ENCODE measurements at regions not wholly inside any gene's neighbourhood (a gene's known extent, or its start where the extent isn't known, plus 50 kb on each side); places are given as distances from the start of the nearest gene placed in this dataset.
"Not testable (repeated sequence)": the region's sequence is repeated elsewhere in the genome, so short reads cannot be mapped to it uniquely, and the experiment has no call there.

- no peak for ATAC-seq (ENCODE audit: low read depth)
- peaks cover 5% of the 10 kb centered on the region for H3K27me3 Mint-ChIP-seq
- H3K4me3 Mint-ChIP-seq = no peak overlapping the region
- no peaks in the 10 kb centered on the region for H3K36me3 Mint-ChIP-seq
- no peaks in the 10 kb centered on the region for H3K9me3 Mint-ChIP-seq
- H3K27ac Mint-ChIP-seq = no peak overlapping the region
- H3K4me1 Mint-ChIP-seq = no peaks in the 10 kb centered on the region
- no peak for DNase-seq (ENCODE audit: low spot score in 2 of 2)
Measured at GRCh38 chr2:88396209-88396608, 56.3 kb downstream of the FOXI3 start.

GRCh38 chr2:88377641-88377991, 74.9 kb downstream of the FOXI3 start:
- ATAC-seq (ENCODE audit: low read depth) (no peak), DNase-seq (ENCODE audit: low spot score in 2 of 2) (no peak)
- Mint-ChIP-seq H3K27me3 (peaks cover 9% of the 10 kb centered on the region), H3K36me3 (peaks cover 4% of the 10 kb centered on the region), H3K27ac (no peak overlapping the region), H3K4me3 (no peak overlapping the region), H3K9me3 (peaks cover 4% of the 10 kb centered on the region), H3K4me1 (no peaks in the 10 kb centered on the region)

GRCh38 chr2:88372042-88372441, 80.5 kb downstream of the FOXI3 start:
- DNase-seq (ENCODE audit: low spot score in 2 of 2) (no peak), ATAC-seq (ENCODE audit: low read depth) (no peak)
- no peaks in the 10 kb centered on the region for H3K4me1 Mint-ChIP-seq
- H3K9me3 Mint-ChIP-seq = peaks cover 4% of the 10 kb centered on the region
- peaks cover 4% of the 10 kb centered on the region for H3K36me3 Mint-ChIP-seq
- H3K4me3 Mint-ChIP-seq = no peak overlapping the region
- peaks cover 8% of the 10 kb centered on the region for H3K27me3 Mint-ChIP-seq
- no peak overlapping the region for H3K27ac Mint-ChIP-seq

- not testable (repeated sequence) for H3K4me1 Mint-ChIP-seq, H3K4me3 Mint-ChIP-seq
Measured at GRCh38 chr2:88365408-88365807, 87.1 kb downstream of the FOXI3 start.

GRCh38 chr2:88355486-88355885, 97.0 kb downstream of the FOXI3 start:
- peaks cover 14% of the 10 kb centered on the region for H3K27me3 Mint-ChIP-seq
- ATAC-seq (ENCODE audit: low read depth) (no peak), DNase-seq (ENCODE audit: low spot score in 2 of 2) (no peak)
- peaks cover 5% of the 10 kb centered on the region for H3K4me1 Mint-ChIP-seq
- H3K27ac Mint-ChIP-seq = no peak overlapping the region
- no peaks in the 10 kb centered on the region for H3K9me3 Mint-ChIP-seq
- H3K4me3 Mint-ChIP-seq = no peak overlapping the region
- H3K36me3 Mint-ChIP-seq = no peaks in the 10 kb centered on the region

More at GRCh38 chr2:88365408-88365807, 87.1 kb downstream of the FOXI3 start:
- H3K36me3 Mint-ChIP-seq; ATAC-seq (ENCODE audit: low read depth); DNase-seq (ENCODE audit: low spot score in 2 of 2); H3K27ac Mint-ChIP-seq; H3K27me3 Mint-ChIP-seq; H3K9me3 Mint-ChIP-seq: not testable (repeated sequence)

GRCh38 chr2:88351249-88351601, 101.3 kb downstream of the FOXI3 start:
- ATAC-seq (ENCODE audit: low read depth) = no peak
- no peaks in the 10 kb centered on the region for H3K9me3 Mint-ChIP-seq
- H3K27ac Mint-ChIP-seq = no peak overlapping the region
- peaks cover 25% of the 10 kb centered on the region for H3K27me3 Mint-ChIP-seq
- H3K4me3 Mint-ChIP-seq = peak overlapping the region; percentile 77
- no peaks in the 10 kb centered on the region for H3K36me3 Mint-ChIP-seq
- peaks cover 5% of the 10 kb centered on the region for H3K4me1 Mint-ChIP-seq
- DNase-seq (ENCODE audit: low spot score in 2 of 2) = no peak

GRCh38 chr2:88350331-88351248, 101.9 kb downstream of the FOXI3 start:
- DNase-seq (ENCODE audit: low spot score in 2 of 2) (peak; percentile 60 to 65), ATAC-seq (ENCODE audit: low read depth) (peak; percentile 66)
- H3K36me3 Mint-ChIP-seq = no peaks in the 10 kb centered on the region
- peaks cover 23% of the 10 kb centered on the region for H3K27me3 Mint-ChIP-seq
- no peaks in the 10 kb centered on the region for H3K9me3 Mint-ChIP-seq
- peak overlapping the region; percentile 77 for H3K4me3 Mint-ChIP-seq
- no peak overlapping the region for H3K27ac Mint-ChIP-seq
- H3K4me1 Mint-ChIP-seq = peaks cover 5% of the 10 kb centered on the region

GRCh38 chr2:88345842-88346241, 106.7 kb downstream of the FOXI3 start:
- no peak for DNase-seq (ENCODE audit: low spot score in 2 of 2)
- no peak for ATAC-seq (ENCODE audit: low read depth)
- peaks cover under 1% of the 10 kb centered on the region for H3K4me1 Mint-ChIP-seq
- peaks cover 12% of the 10 kb centered on the region for H3K27me3 Mint-ChIP-seq
- H3K36me3 Mint-ChIP-seq = no peaks in the 10 kb centered on the region
- no peak overlapping the region for H3K4me3 Mint-ChIP-seq
- no peaks in the 10 kb centered on the region for H3K9me3 Mint-ChIP-seq
- no peak overlapping the region for H3K27ac Mint-ChIP-seq

- Mint-ChIP-seq H3K27ac (no peak overlapping the region), H3K9me3 (peaks cover 3% of the 10 kb centered on the region), H3K36me3 (no peaks in the 10 kb centered on the region), H3K27me3 (peaks cover 11% of the 10 kb centered on the region), H3K4me1 (no peaks in the 10 kb centered on the region), H3K4me3 (no peak overlapping the region)
- ATAC-seq (ENCODE audit: low read depth) (no peak), DNase-seq (ENCODE audit: low spot score in 2 of 2) (no peak)
Measured at GRCh38 chr2:88342749-88343148, 109.7 kb downstream of the FOXI3 start.

GRCh38 chr2:88334418-88334817, 118.1 kb downstream of the FOXI3 start:
- no peaks in the 10 kb centered on the region for H3K36me3 Mint-ChIP-seq
- no peak overlapping the region for H3K4me3 Mint-ChIP-seq
- no peak for ATAC-seq (ENCODE audit: low read depth)

GRCh38 chr2:88331239-88331638, 121.3 kb downstream of the FOXI3 start:
- H3K27me3 Mint-ChIP-seq = peaks cover 18% of the 10 kb centered on the region
- no peak for DNase-seq (ENCODE audit: low spot score in 2 of 2)
- H3K36me3 Mint-ChIP-seq = no peaks in the 10 kb centered on the region
- peaks cover 3% of the 10 kb centered on the region for H3K4me1 Mint-ChIP-seq
- H3K27ac Mint-ChIP-seq = no peak overlapping the region
- no peaks in the 10 kb centered on the region for H3K9me3 Mint-ChIP-seq
- no peak for ATAC-seq (ENCODE audit: low read depth)
- H3K4me3 Mint-ChIP-seq = no peak overlapping the region

More at GRCh38 chr2:88334418-88334817, 118.1 kb downstream of the FOXI3 start:
- no peak for DNase-seq (ENCODE audit: low spot score in 2 of 2)
- Mint-ChIP-seq H3K27ac (no peak overlapping the region), H3K9me3 (no peaks in the 10 kb centered on the region), H3K27me3 (peaks cover 20% of the 10 kb centered on the region), H3K4me1 (peaks cover 3% of the 10 kb centered on the region)

- Mint-ChIP-seq H3K27me3 (peaks cover 18% of the 10 kb centered on the region), H3K4me3 (no peak overlapping the region), H3K27ac (no peak overlapping the region), H3K4me1 (peaks cover 3% of the 10 kb centered on the region), H3K36me3 (no peaks in the 10 kb centered on the region), H3K9me3 (no peaks in the 10 kb centered on the region)
- ATAC-seq (ENCODE audit: low read depth) (no peak), DNase-seq (ENCODE audit: low spot score in 2 of 2) (no peak)
Measured at GRCh38 chr2:88329815-88330603, 122.5 kb downstream of the FOXI3 start.

- no peaks in the 10 kb centered on the region for H3K36me3 Mint-ChIP-seq
- no peaks in the 10 kb centered on the region for H3K4me1 Mint-ChIP-seq
- ATAC-seq (ENCODE audit: low read depth) (no peak), DNase-seq (ENCODE audit: low spot score in 2 of 2) (no peak)
- no peak overlapping the region for H3K4me3 Mint-ChIP-seq
- H3K27ac Mint-ChIP-seq = no peak overlapping the region
- H3K27me3 Mint-ChIP-seq = peaks cover 9% of the 10 kb centered on the region
- H3K9me3 Mint-ChIP-seq = peaks cover 1% of the 10 kb centered on the region
Measured at GRCh38 chr2:88321449-88322248, 130.8 kb downstream of the FOXI3 start.

Measured in memory B cell (primary cell).